GM12873 (cell line): ENCODE measurements at regions not wholly inside any gene's neighbourhood (a gene's known extent, or its start where the extent isn't known, plus 50 kb on each side); places are given as distances from the start of the nearest gene placed in this dataset.
A peak's percentile ranks its signal among the peaks of the same experiment; 100 is the strongest.

Source experiments
- CTCF ChIP-seq: IDR thresholded peaks from 2 replicates; pipeline ENCODE4 v1.5.1; 2012; ENCODE audit warnings: low read depth, mild to moderate bottlenecking, moderate library complexity, low read length, control low read depth; ENCODE audit not compliant: insufficient read depth; ENCODE audit errors: missing control alignments

GRCh38 chr3:137332297-137332696 is 374.5 kb downstream of the IL20RB start:
- TF ChIP-seq CTCF: no peak

DNA sequence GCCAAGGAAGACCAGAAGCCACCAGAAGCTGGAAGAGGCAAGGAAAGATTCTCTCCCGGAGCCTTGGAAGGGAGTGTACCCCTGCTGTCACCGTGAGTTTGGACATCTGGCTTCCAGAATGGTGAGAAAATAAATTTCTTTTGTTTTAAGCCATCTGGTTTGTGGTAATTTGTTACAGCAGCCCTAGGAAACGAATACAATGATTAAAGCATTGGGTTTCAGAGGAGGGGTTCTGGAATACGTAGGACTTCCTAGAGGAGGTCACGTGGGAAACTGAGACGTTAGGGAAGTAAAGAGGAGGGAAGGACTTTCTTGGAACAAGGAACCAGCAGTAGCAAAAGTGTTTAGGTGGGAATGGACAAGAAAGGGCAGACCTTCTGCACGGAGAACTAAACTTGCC is 377.7 kb downstream of the IL20RB start:
- TF ChIP-seq CTCF: no peak

- no peak for TF ChIP-seq CTCF
These were observed 385.5 kb downstream of the IL20RB start for GRCh38 chr3:137343283-137343682.

- peak; percentile 35 for TF ChIP-seq CTCF
These were observed 389.3 kb downstream of the IL20RB start for GRCh38 chr3:137347132-137347531.

DNA sequence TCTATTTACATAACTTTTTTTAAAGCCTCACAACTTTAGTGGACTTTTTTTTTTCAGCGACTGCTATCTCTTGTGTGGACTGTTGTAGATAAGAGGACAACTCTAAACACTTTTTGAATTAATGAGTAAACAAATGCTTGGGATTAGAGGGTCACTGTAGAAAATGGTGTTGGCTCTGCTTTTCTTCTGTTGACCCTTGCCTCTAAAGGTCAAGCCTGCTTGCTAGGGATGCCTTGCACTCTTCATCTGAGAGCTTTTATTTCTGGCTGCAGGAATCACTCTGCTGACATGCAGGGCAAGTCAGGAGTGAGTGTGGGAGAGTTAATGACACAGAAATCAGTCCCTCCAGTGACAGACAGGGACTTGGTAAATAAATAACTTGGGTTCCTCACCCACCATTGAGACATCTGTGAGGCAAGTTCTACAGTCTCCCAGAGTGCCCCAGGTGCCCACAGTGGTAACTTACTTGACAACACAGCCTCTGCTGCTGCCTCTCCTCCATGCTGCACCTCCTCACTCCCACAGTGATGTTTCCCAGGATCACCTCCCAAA is 390.1 kb downstream of the IL20RB start:
- TF ChIP-seq CTCF: no peak

DNA sequence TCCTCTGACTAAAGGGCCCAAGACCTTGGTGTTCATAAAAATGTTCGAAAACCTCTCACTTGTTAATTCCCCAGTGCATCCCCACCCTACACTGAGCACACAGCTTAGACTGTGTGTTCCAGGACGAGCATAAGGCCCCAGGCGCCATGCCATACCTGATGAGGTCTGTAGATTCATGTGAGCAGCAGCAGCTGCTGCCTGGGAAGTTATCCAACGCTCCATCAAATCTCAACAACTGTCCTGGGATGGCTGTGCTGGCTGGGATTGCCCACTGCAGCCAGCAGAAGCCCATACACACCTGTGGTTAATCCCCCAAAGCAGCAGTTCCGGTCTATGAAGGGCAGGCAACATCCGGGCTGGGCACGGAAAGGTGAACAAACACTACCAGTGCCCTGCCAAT is 391.2 kb downstream of the IL20RB start:
- TF ChIP-seq CTCF: no peak

DNA sequence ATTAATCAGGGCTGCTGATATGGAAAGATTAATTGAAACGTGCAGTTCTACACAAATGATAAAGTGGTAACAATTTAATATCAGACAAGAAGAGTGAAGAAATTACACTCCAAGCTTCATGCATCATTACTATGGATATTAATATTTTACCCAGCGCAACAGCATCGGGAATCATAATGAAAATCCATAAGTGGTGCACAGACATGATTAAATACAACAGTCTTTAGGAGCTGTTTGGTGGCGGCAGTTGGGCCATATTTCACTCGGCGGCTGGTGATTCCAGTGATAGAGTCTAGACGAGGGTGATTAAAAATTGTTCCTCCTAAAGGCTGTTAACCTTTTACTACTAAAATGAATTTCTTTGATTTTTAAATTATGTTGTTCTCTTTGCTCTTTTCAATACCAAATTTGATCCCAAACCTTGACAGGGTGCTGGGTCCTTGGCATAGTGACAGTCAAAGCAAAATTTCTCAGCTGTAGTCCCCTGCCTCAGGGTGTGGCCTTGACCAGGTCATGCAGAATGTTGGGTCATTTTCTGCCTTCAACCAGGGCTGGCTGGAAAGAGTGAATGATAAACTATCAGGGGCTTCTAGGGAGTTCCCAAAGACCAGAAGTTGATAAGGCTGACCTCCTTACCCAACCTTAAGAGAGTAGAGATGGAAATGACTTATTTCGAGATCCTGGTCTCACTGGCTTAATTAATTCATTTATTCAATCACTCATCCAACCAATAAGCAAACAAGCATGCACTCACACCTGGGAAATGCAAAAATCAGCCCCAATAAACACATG is 392.0 kb downstream of the IL20RB start:
- TF ChIP-seq CTCF: no peak
